Gastrocnemius medialis (tissue), 4 donors: ENCODE measurements at regions not wholly inside any gene's neighbourhood (a gene's known extent, or its start where the extent isn't known, plus 50 kb on each side); places are given as distances from the start of the nearest gene placed in this dataset.

Source experiments
- CTCF ChIP-seq, 5 experiments: fragments of 450-650 bp in 3 of 5; fragments of 200-600 bp in 2 of 5; sonication (generic) in 2 of 5; IDR thresholded peaks in 4 of 5; conservative IDR thresholded peaks in 1 of 5; 1 replicate in 4 of 5; 2 replicates in 1 of 5; pipeline ENCODE4 v1.5.1; 2016 to 2019; ENCODE audit warnings: antibody characterized with exemption in 5 of 5, mild to moderate bottlenecking in 3 of 5, moderate library complexity in 3 of 5
- POLR2A ChIP-seq, 2 donors: fragments of 450-650 bp; IDR thresholded peaks; one replicate each; pipeline ENCODE4 v1.6.1; 2017; ENCODE audit warnings: antibody characterized with exemption in 2 of 2, mild to moderate bottlenecking in 2 of 2, moderate library complexity in 2 of 2

GRCh38 chr1:98386675-98387440 is 274.7 kb upstream of the SNX7 start:
- TF ChIP-seq CTCF (IDR thresholded peaks at IDR 0.05 in 4 of 5, conservative IDR thresholded peaks at IDR 0.05 in 1 of 5) = no peak
- TF ChIP-seq POLR2A (IDR thresholded peaks at IDR 0.05) = no peak
